ENCODE measurements at regions not wholly inside any gene's neighbourhood (a gene's known extent, or its start where the extent isn't known, plus 50 kb on each side); places are given as distances from the start of the nearest gene placed in this dataset.

- H3K36me3 ChIP-seq, result no peaks in the 10 kb centered on the region
- intact Hi-C loops (cut with DNase I), result no loop called here
- H3K27ac ChIP-seq, result no peak overlapping the region
- no peaks in the 10 kb centered on the region for H3K27me3 ChIP-seq
- no peak overlapping the region for H3K4me3 ChIP-seq
- no peak for TF ChIP-seq EP300 (IDR thresholded peaks at IDR 0.05)
- no peak for TF ChIP-seq POLR2A (IDR thresholded peaks at IDR 0.05)
- TF ChIP-seq CTCF (IDR thresholded peaks at IDR 0.05), result no peak
- DNase-seq, result no peak
- no peaks in the 10 kb centered on the region for H3K9me3 ChIP-seq
- H3K4me1 ChIP-seq (ENCODE audit: insufficient read depth), result no peaks in the 10 kb centered on the region
- 78 to 88% (median 79%) methylated on average over 2 of the region's 2 CpGs for WGBS, 3 donors
These were observed 411.5 kb downstream of the SFMBT2 start for GRCh38 chr10:6999232-6999925.

- no peaks in the 10 kb centered on the region for H3K9me3 ChIP-seq
- H3K4me1 ChIP-seq (ENCODE audit: insufficient read depth), result no peaks in the 10 kb centered on the region
- H3K27ac ChIP-seq, result no peak overlapping the region
- 87 to 88% (median 87%) methylated on average over 2 of the region's 2 CpGs for WGBS, 3 donors
- no peaks in the 10 kb centered on the region for H3K36me3 ChIP-seq
- no peak overlapping the region for H3K4me3 ChIP-seq
- TF ChIP-seq POLR2A (IDR thresholded peaks at IDR 0.05) (no peak), EP300 (IDR thresholded peaks at IDR 0.05) (no peak), CTCF (IDR thresholded peaks at IDR 0.05) (no peak)
- H3K27me3 ChIP-seq, result no peaks in the 10 kb centered on the region
- no peak for DNase-seq
- intact Hi-C loops (cut with DNase I), result no loop called here
These were observed 413.3 kb downstream of the SFMBT2 start for GRCh38 chr10:6997509-6997908.

- H3K36me3 ChIP-seq, result no peaks in the 10 kb centered on the region
- H3K4me3 ChIP-seq, result no peak overlapping the region
- no peaks in the 10 kb centered on the region for H3K4me1 ChIP-seq (ENCODE audit: insufficient read depth)
- intact Hi-C loops (cut with DNase I), result no loop called here
- TF ChIP-seq POLR2A (IDR thresholded peaks at IDR 0.05), result no peak
- no peak for TF ChIP-seq CTCF (IDR thresholded peaks at IDR 0.05)
- no peak for TF ChIP-seq EP300 (IDR thresholded peaks at IDR 0.05)
- no peak for DNase-seq
- no peaks in the 10 kb centered on the region for H3K27me3 ChIP-seq
- H3K27ac ChIP-seq, result no peak overlapping the region
- 50 to 76% (median 64%) methylated on average over 4 of the region's 4 CpGs for WGBS, 3 donors
- no peaks in the 10 kb centered on the region for H3K9me3 ChIP-seq
These were observed 414.4 kb downstream of the SFMBT2 start for GRCh38 chr10:6996431-6996830.

- Histone ChIP-seq H3K27me3 (no peaks in the 10 kb centered on the region), H3K9me3 (no peaks in the 10 kb centered on the region), H3K4me1 (ENCODE audit: insufficient read depth) (no peaks in the 10 kb centered on the region), H3K36me3 (no peaks in the 10 kb centered on the region), H3K27ac (no peak overlapping the region), H3K4me3 (no peak overlapping the region)
- TF ChIP-seq CTCF (IDR thresholded peaks at IDR 0.05), result no peak
- 63 to 76% (median 71%) methylated on average over 4 of the region's 4 CpGs for WGBS, 3 donors
- no peak for DNase-seq
- intact Hi-C loops (cut with DNase I), result no loop called here
These were observed 415.0 kb downstream of the SFMBT2 start for GRCh38 chr10:6995831-6996230.
